Testis (tissue), 2 donors: ENCODE measurements at regions not wholly inside any gene's neighbourhood (a gene's known extent, or its start where the extent isn't known, plus 50 kb on each side); places are given as distances from the start of the nearest gene placed in this dataset.

Experiments
- POLR2A ChIP-seq: fragments of 450-650 bp; IDR thresholded peaks from one replicate; pipeline ENCODE4 v1.6.1; 2017; ENCODE audit warnings: antibody characterized with exemption, mild to moderate bottlenecking, moderate library complexity
- TF ChIP-seq, protein P1 (sequence below), 3 experiments: fragments of 450-650 bp in 2 of 3; fragments of 200-600 bp in 1 of 3; sonication (generic) in 1 of 3; IDR thresholded peaks; one replicate each; pipeline ENCODE4 v1.5.1; 2016 to 2019; ENCODE audit warnings: antibody characterized with exemption in 3 of 3, mild to moderate bottlenecking in 2 of 3, moderate library complexity in 1 of 3

DNA sequence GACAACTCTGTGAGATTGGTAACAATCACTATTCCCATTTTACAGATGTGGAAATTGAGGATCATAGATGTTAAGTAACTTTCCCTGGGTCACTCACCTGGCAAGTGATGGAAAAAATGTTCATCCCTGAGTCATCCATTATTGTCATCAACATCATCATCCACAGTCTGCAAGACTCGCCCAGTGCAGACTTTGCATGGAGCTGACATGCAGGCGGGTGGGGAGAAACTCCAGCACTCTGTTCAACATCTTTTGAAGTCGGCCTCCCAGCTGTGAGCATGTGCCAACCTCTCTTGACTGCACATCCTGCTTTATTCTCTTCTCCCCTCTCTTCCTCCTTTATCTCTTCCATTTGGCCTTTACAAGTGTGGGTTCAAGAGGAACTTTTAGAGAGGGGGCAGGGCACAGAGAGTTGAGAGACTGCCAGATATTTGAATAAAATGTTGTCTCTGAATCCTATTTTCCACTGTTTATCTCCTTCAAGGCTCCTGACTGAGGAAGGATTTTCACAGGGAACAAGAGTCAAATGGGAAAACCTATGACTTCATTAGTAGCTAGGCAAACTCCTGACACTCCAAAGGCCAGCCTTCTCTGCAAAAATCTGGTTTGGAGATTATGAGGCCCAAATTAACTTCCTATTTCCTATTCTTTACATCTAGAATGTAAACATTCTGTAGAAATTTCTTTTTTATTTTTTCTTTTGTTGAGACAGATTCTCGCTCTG is 283.7 kb upstream of the PODXL start:
- no peak for TF ChIP-seq POLR2A
- TF ChIP-seq, protein P1, sequence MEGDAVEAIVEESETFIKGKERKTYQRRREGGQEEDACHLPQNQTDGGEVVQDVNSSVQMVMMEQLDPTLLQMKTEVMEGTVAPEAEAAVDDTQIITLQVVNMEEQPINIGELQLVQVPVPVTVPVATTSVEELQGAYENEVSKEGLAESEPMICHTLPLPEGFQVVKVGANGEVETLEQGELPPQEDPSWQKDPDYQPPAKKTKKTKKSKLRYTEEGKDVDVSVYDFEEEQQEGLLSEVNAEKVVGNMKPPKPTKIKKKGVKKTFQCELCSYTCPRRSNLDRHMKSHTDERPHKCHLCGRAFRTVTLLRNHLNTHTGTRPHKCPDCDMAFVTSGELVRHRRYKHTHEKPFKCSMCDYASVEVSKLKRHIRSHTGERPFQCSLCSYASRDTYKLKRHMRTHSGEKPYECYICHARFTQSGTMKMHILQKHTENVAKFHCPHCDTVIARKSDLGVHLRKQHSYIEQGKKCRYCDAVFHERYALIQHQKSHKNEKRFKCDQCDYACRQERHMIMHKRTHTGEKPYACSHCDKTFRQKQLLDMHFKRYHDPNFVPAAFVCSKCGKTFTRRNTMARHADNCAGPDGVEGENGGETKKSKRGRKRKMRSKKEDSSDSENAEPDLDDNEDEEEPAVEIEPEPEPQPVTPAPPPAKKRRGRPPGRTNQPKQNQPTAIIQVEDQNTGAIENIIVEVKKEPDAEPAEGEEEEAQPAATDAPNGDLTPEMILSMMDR (IDR thresholded peaks at IDR 0.05): no peak
